ENCODE measurements at regions not wholly inside any gene's neighbourhood (a gene's known extent, or its start where the extent isn't known, plus 50 kb on each side); places are given as distances from the start of the nearest gene placed in this dataset.

GRCh38 chr16:5681966-5682365 is 584.4 kb upstream of the EEF2KMT start:
- 90 to 91% methylated on average over 3 of the region's 3 CpGs for WGBS, 2 donors
- Histone ChIP-seq H3K9me3 (no peaks in the 10 kb centered on the region), H3K4me3 (no peak overlapping the region), H3K27me3 (no peaks in the 10 kb centered on the region), H3K27ac (no peak overlapping the region), H3K4me1 (no peaks in the 10 kb centered on the region), H3K36me3 (ENCODE audit: low read depth, missing control alignments) (no peaks in the 10 kb centered on the region)
- DNase-seq, result no peak
- intact Hi-C loops (cut with DNase I; ENCODE audit: low total_unique reads), result no loop called here
- TF ChIP-seq CTCF (IDR thresholded peaks at IDR 0.05), result no peak
- TF ChIP-seq POLR2A (IDR thresholded peaks at IDR 0.05), result no peak

GRCh38 chr16:5678371-5678770 is 580.8 kb upstream of the EEF2KMT start:
- no peak for DNase-seq
- H3K4me3 ChIP-seq, result no peak overlapping the region
- intact Hi-C loops (cut with DNase I; ENCODE audit: low total_unique reads), result no loop called here
- H3K9me3 ChIP-seq, result no peaks in the 10 kb centered on the region
- H3K4me1 ChIP-seq, result no peaks in the 10 kb centered on the region
- no peaks in the 10 kb centered on the region for H3K27me3 ChIP-seq
- TF ChIP-seq CTCF (IDR thresholded peaks at IDR 0.05) (no peak), POLR2A (IDR thresholded peaks at IDR 0.05) (no peak)
- WGBS, 2 donors, result 19 to 28% methylated on average over 7 of the region's 7 CpGs
- H3K36me3 ChIP-seq (ENCODE audit: low read depth, missing control alignments), result no peaks in the 10 kb centered on the region
- H3K27ac ChIP-seq, result no peak overlapping the region

- Histone ChIP-seq H3K9me3 (no peaks in the 10 kb centered on the region), H3K27me3 (no peaks in the 10 kb centered on the region), H3K27ac (no peak overlapping the region), H3K4me3 (no peak overlapping the region), H3K36me3 (ENCODE audit: low read depth, missing control alignments) (no peaks in the 10 kb centered on the region), H3K4me1 (no peaks in the 10 kb centered on the region)
- 63 to 73% methylated on average over 2 of the region's 2 CpGs for WGBS, 2 donors
- no peak for TF ChIP-seq POLR2A (IDR thresholded peaks at IDR 0.05)
- TF ChIP-seq CTCF (IDR thresholded peaks at IDR 0.05), result no peak
- intact Hi-C loops (cut with DNase I; ENCODE audit: low total_unique reads), result no loop called here
- DNase-seq, result no peak
Measured at GRCh38 chr16:5671421-5671820, 573.8 kb upstream of the EEF2KMT start.

- intact Hi-C loops (cut with DNase I; ENCODE audit: low total_unique reads), result no loop called here
- no peak for DNase-seq
- H3K9me3 ChIP-seq, result no peaks in the 10 kb centered on the region
- H3K36me3 ChIP-seq (ENCODE audit: low read depth, missing control alignments), result no peaks in the 10 kb centered on the region
- no peak overlapping the region for H3K4me3 ChIP-seq
- no peak overlapping the region for H3K27ac ChIP-seq
- TF ChIP-seq CTCF (IDR thresholded peaks at IDR 0.05) (no peak), POLR2A (IDR thresholded peaks at IDR 0.05) (no peak)
- 37 to 62% methylated on average over 2 of the region's 2 CpGs for WGBS, 2 donors
- H3K4me1 ChIP-seq, result no peaks in the 10 kb centered on the region
- no peaks in the 10 kb centered on the region for H3K27me3 ChIP-seq
Measured at GRCh38 chr16:5670198-5670597, 572.6 kb upstream of the EEF2KMT start.

GRCh38 chr16:5668553-5668952 is 571.0 kb upstream of the EEF2KMT start:
- Histone ChIP-seq H3K36me3 (ENCODE audit: low read depth, missing control alignments) (no peaks in the 10 kb centered on the region), H3K4me3 (no peak overlapping the region), H3K9me3 (no peaks in the 10 kb centered on the region), H3K4me1 (no peaks in the 10 kb centered on the region), H3K27ac (no peak overlapping the region), H3K27me3 (no peaks in the 10 kb centered on the region)
- intact Hi-C loops (cut with DNase I; ENCODE audit: low total_unique reads), result no loop called here
- 36 to 48% methylated on average over 2 of the region's 2 CpGs for WGBS, 2 donors
- DNase-seq, result no peak
- TF ChIP-seq POLR2A (IDR thresholded peaks at IDR 0.05) (no peak), CTCF (IDR thresholded peaks at IDR 0.05) (no peak)
